ENCODE measurements at regions not wholly inside any gene's neighbourhood (a gene's known extent, or its start where the extent isn't known, plus 50 kb on each side); places are given as distances from the start of the nearest gene placed in this dataset.

DNA sequence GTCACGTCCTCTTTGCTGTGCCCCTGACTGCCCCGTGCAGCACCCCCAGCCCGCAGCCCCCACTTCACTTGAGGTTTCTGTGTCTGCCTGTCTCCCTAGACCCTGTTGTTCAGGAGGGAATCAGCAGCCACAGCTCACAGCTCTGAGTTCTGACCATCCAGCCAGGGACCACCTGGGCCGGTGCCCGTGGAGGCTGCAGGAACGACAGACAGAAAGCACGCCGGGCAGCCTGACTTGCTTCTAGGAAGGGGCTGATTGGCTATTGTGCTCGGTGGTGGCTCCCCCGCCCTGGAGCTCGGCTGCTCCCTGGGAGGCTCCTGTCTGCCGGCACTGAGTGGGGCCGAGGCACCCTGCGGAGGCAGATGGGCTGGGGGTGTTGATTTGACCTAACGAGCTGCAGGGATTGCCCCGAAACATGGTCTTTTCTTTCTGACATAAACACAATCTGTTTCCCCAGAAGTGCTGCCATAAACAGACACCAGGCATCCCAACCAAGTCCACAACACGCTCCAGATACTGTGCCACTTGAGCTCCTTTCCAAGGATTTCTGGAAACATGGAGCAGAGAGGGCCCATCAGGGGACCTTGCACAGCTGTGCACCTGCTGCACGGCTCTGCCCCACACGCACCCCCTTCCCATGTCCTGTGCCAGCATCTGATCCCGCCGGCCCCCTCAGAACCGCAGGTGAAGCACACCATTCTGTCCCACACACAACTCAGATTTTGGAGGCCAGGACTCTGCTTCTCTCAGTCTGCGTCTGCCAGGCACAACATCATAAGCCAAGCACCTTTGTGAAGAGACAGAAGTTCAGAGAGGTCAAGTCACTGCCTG is 855.9 kb downstream of the TBC1D22A start:
- TF ChIP-seq, protein P1, sequence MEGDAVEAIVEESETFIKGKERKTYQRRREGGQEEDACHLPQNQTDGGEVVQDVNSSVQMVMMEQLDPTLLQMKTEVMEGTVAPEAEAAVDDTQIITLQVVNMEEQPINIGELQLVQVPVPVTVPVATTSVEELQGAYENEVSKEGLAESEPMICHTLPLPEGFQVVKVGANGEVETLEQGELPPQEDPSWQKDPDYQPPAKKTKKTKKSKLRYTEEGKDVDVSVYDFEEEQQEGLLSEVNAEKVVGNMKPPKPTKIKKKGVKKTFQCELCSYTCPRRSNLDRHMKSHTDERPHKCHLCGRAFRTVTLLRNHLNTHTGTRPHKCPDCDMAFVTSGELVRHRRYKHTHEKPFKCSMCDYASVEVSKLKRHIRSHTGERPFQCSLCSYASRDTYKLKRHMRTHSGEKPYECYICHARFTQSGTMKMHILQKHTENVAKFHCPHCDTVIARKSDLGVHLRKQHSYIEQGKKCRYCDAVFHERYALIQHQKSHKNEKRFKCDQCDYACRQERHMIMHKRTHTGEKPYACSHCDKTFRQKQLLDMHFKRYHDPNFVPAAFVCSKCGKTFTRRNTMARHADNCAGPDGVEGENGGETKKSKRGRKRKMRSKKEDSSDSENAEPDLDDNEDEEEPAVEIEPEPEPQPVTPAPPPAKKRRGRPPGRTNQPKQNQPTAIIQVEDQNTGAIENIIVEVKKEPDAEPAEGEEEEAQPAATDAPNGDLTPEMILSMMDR (IDR thresholded peaks at IDR 0.05) = no peak
- TF ChIP-seq POLR2A (IDR thresholded peaks at IDR 0.05) = no peak
